GM23338 (cell line): ENCODE measurements at regions not wholly inside any gene's neighbourhood (a gene's known extent, or its start where the extent isn't known, plus 50 kb on each side); places are given as distances from the start of the nearest gene placed in this dataset.

Experiments used
- ATAC-seq: fragments of 200-7000 bp; cut with Tn5 transposase; 3 replicates; pipeline ENCODE4 v1.9.1; 2020
- DNase-seq: peaks from one replicate; pipeline ENCODE4 v3.0.0-alpha.2; 2015; ENCODE audit warnings: low spot score
- H2AFZ ChIP-seq: fragments of 200-600 bp; sonication (generic); 2 replicates; pipeline ENCODE4 v1.8.0; 2016; ENCODE audit warnings: antibody characterized with exemption, mild to moderate bottlenecking, moderate library complexity
- H3F3A ChIP-seq: fragments of 200-600 bp; sonication (generic); replicated peaks from 2 replicates; pipeline ENCODE4 v1.8.0; 2017; ENCODE audit warnings: antibody characterized with exemption, mixed run types, low read depth
- H3K27ac ChIP-seq: fragments of 200-600 bp; sonication (generic); 2 replicates; pipeline ENCODE4 v1.6.1; 2016; ENCODE audit warnings: low read depth
- H3K27me3 ChIP-seq: fragments of 200-600 bp; sonication (generic); 2 replicates; pipeline ENCODE4 v1.8.0; 2016; ENCODE audit warnings: mild to moderate bottlenecking, mixed run types, moderate library complexity; ENCODE audit not compliant: insufficient read depth
- H3K36me3 ChIP-seq: fragments of 200-600 bp; sonication (generic); 2 replicates; pipeline ENCODE4 v1.8.0; 2016; ENCODE audit warnings: mild to moderate bottlenecking; ENCODE audit not compliant: insufficient read depth
- H3K4me1 ChIP-seq: fragments of 200-600 bp; sonication (generic); 2 replicates; pipeline ENCODE4 v1.8.0; 2016; ENCODE audit warnings: mild to moderate bottlenecking, moderate library complexity; ENCODE audit not compliant: insufficient read depth
- H3K4me2 ChIP-seq: fragments of 200-600 bp; sonication (generic); 2 replicates; pipeline ENCODE4 v1.7.1; 2017; ENCODE audit warnings: mixed run types
- H3K4me3 ChIP-seq: fragments of 200-600 bp; sonication (generic); 2 replicates; pipeline ENCODE4 v1.6.1; 2016; ENCODE audit warnings: mixed run types
- H3K79me2 ChIP-seq: fragments of 200-600 bp; sonication (generic); replicated peaks from 2 replicates; pipeline ENCODE4 v1.8.0; 2017; ENCODE audit warnings: mild to moderate bottlenecking; ENCODE audit not compliant: insufficient read depth
- H3K9me2 ChIP-seq: fragments of 200-600 bp; sonication (generic); 2 replicates; pipeline ENCODE4 v1.8.0; 2017; ENCODE audit not compliant: insufficient read depth
- H4K20me1 ChIP-seq: fragments of 200-600 bp; sonication (generic); replicated peaks from 2 replicates; pipeline ENCODE4 v1.8.0; 2017; ENCODE audit warnings: mild to moderate bottlenecking; ENCODE audit not compliant: insufficient read depth
- H3K27ac Mint-ChIP-seq: 2 replicates; pipeline ENCODE4 v1.8.0; 2020; ENCODE audit warnings: inconsistent platforms, mild to moderate bottlenecking, moderate library complexity, mixed read lengths
- H3K27me3 Mint-ChIP-seq: 3 replicates; pipeline ENCODE4 v1.8.0; 2022; ENCODE audit warnings: low read depth, mild to moderate bottlenecking, moderate library complexity, mixed read lengths, inconsistent platforms; ENCODE audit not compliant: insufficient read depth, poor library complexity
- H3K36me3 Mint-ChIP-seq: 3 replicates; pipeline ENCODE4 v1.8.0; 2021; ENCODE audit warnings: low read depth, mild to moderate bottlenecking, inconsistent platforms, moderate library complexity, mixed read lengths
- H3K4me1 Mint-ChIP-seq: 3 replicates; pipeline ENCODE4 v1.8.0; 2020; ENCODE audit warnings: mild to moderate bottlenecking, inconsistent platforms, mixed read lengths
- H3K4me3 Mint-ChIP-seq: 3 replicates; pipeline ENCODE4 v1.8.0; 2021; ENCODE audit warnings: moderate library complexity, mild to moderate bottlenecking, inconsistent platforms, mixed read lengths
- H3K9me3 Mint-ChIP-seq: 3 replicates; pipeline ENCODE4 v1.8.0; 2020; ENCODE audit warnings: moderate library complexity, mild to moderate bottlenecking, inconsistent platforms, mixed read lengths
- CREB1 ChIP-seq: fragments of 250-450 bp; sonication (Bioruptor Pico); IDR thresholded peaks from 2 replicates; pipeline ENCODE4 v1.5.0; 2020; ENCODE audit warnings: low read depth, mild to moderate bottlenecking, moderate library complexity
- CTCF ChIP-seq, 2 experiments: fragments of 200-600 bp in 1 of 2; sonication (generic) in 1 of 2; conservative IDR thresholded peaks; 2 replicates each; pipeline versions ENCODE4 v1.5.1 to v1.6.1; 2016 to 2017; ENCODE audit warnings: antibody characterized with exemption in 2 of 2, low read depth in 2 of 2, mild to moderate bottlenecking in 2 of 2, moderate library complexity in 1 of 2
- ETS1 ChIP-seq: IDR thresholded peaks from 2 replicates; pipeline ENCODE4 v1.6.1; 2016; ENCODE audit warnings: antibody characterized with exemption
- EZH2 ChIP-seq: fragments of 200-600 bp; sonication (generic); IDR thresholded peaks from one replicate; pipeline ENCODE4 v1.8.0; 2017; ENCODE audit warnings: antibody characterized with exemption, mild to moderate bottlenecking, low read depth; ENCODE audit not compliant: unreplicated experiment
- EZH2phosphoT487 ChIP-seq: fragments of 200-600 bp; sonication (generic); IDR thresholded peaks from one replicate; pipeline ENCODE4 v1.8.1; 2018; ENCODE audit warnings: antibody characterized with exemption; ENCODE audit not compliant: unreplicated experiment
- JUNB ChIP-seq: IDR thresholded peaks from one replicate; pipeline ENCODE4 v1.6.1; 2016; ENCODE audit warnings: antibody characterized with exemption; ENCODE audit not compliant: unreplicated experiment
- NANOG ChIP-seq: IDR thresholded peaks from 2 replicates; pipeline ENCODE4 v1.6.1; 2016; ENCODE audit warnings: antibody characterized with exemption, borderline replicate concordance
- POLR2AphosphoS5 ChIP-seq: IDR thresholded peaks from 2 replicates; pipeline ENCODE4 v1.6.1; 2016; ENCODE audit warnings: antibody characterized with exemption, low read depth
- STAT1 ChIP-seq: IDR thresholded peaks from one replicate; pipeline ENCODE4 v1.6.1; 2016; ENCODE audit warnings: antibody characterized with exemption; ENCODE audit not compliant: unreplicated experiment
- ZNF114 ChIP-seq: fragments of 250-450 bp; sonication (Bioruptor Pico); IDR thresholded peaks from 2 replicates; pipeline ENCODE4 v1.5.0; 2020; ENCODE audit warnings: mild to moderate bottlenecking, moderate library complexity
- ZNF331 ChIP-seq: fragments of 250-450 bp; sonication (Bioruptor Pico); IDR thresholded peaks from 2 replicates; pipeline ENCODE4 v1.5.0; 2020; ENCODE audit warnings: low read depth, mild to moderate bottlenecking, moderate library complexity
- ZNF462 ChIP-seq: fragments of 250-450 bp; sonication (Bioruptor Pico); IDR thresholded peaks from 2 replicates; pipeline ENCODE4 v1.5.0; 2020; ENCODE audit warnings: mild to moderate bottlenecking, moderate library complexity

GRCh38 chr15:61309617-61310016, 80.5 kb upstream of the RORA start (continued):
- TF ChIP-seq CTCF (conservative IDR thresholded peaks at IDR 0.05; ENCODE audit: low read depth in 2 of 2) (no peak), JUNB (no peak)

GRCh38 chr15:61309031-61309511, 80.0 kb upstream of the RORA start:
- H3K9me3 Mint-ChIP-seq = no peaks in the 10 kb centered on the region
- H3K4me1 Mint-ChIP-seq = no peaks in the 10 kb centered on the region
- TF ChIP-seq CREB1 (CRISPR knock-in tag) (no peak), POLR2AphosphoS5 (no peak), ZNF462 (CRISPR knock-in tag) (no peak), ZNF114 (CRISPR knock-in tag) (no peak), JUNB (no peak), CTCF (conservative IDR thresholded peaks at IDR 0.05; ENCODE audit: low read depth in 2 of 2) (no peak), EZH2 (no peak), EZH2phosphoT487 (no peak), NANOG (no peak), STAT1 (no peak), ZNF331 (CRISPR knock-in tag) (no peak), ETS1 (no peak)

More at GRCh38 chr15:61309031-61309511, 80.0 kb upstream of the RORA start:
- Histone ChIP-seq H3K27me3 (no peaks in the 10 kb centered on the region), H3F3A (no peaks in the 10 kb centered on the region), H4K20me1 (no peaks in the 10 kb centered on the region), H3K27ac (no peak overlapping the region), H3K4me3 (no peak overlapping the region), H3K79me2 (no peaks in the 10 kb centered on the region), H3K4me2 (no peak overlapping the region), H3K9me2 (no peaks in the 10 kb centered on the region), H3K4me1 (no peaks in the 10 kb centered on the region), H2AFZ (no peak overlapping the region), H3K36me3 (no peaks in the 10 kb centered on the region)
- no peak overlapping the region for H3K27ac Mint-ChIP-seq
- no peaks in the 10 kb centered on the region for H3K27me3 Mint-ChIP-seq
- ATAC-seq = no peak
- no peak for DNase-seq
- H3K36me3 Mint-ChIP-seq = no peaks in the 10 kb centered on the region
- no peak overlapping the region for H3K4me3 Mint-ChIP-seq
